ENCODE measurements at regions not wholly inside any gene's neighbourhood (a gene's known extent, or its start where the extent isn't known, plus 50 kb on each side); places are given as distances from the start of the nearest gene placed in this dataset.

DNA sequence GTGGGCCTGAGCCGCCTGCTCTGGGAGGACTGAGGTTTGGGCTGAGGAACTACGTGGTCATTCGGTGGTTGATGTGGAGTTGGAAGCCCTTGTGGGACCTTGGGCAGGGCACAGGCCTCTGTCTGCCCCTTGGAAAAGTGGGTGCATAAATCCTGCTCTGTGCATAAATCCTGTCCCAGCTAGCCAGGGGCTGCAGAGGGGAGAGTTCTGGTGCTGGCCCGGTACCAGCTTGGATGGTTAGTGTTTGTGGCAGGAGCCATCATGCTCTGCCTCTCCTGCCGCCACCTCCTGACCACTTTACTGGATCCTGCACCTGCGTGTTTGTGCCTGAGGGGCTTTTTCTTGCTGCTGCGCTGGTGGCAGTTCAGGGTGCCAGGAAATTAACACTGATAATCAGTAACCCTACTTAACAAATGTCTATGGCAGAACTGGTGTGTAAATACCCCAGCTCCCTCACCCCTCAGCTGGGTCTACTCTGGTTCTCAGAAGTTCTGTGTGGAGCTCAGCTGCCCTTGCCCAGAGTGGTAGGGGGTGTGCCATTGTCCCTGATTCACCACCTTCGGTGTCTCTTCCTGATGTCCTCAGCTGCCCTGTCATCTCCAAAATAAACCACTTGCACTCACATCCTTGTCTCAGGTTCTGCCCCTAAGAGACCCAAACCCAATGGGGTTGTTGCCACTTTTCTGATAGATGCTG is 156.8 kb downstream of the GLI2 start:
- Histone ChIP-seq H3K27ac (no peak overlapping the region), H3K27me3 (no peaks in the 10 kb centered on the region), H3K4me3 (no peak overlapping the region), H3K4me1 (peaks cover 32% of the 10 kb centered on the region), H3K36me3 (peaks cover 3% of the 10 kb centered on the region; the same call in 1 of the 2 replicates), H3K9me3 (replicated peaks) (no peaks in the 10 kb centered on the region)
- no peak for DNase-seq

DNA sequence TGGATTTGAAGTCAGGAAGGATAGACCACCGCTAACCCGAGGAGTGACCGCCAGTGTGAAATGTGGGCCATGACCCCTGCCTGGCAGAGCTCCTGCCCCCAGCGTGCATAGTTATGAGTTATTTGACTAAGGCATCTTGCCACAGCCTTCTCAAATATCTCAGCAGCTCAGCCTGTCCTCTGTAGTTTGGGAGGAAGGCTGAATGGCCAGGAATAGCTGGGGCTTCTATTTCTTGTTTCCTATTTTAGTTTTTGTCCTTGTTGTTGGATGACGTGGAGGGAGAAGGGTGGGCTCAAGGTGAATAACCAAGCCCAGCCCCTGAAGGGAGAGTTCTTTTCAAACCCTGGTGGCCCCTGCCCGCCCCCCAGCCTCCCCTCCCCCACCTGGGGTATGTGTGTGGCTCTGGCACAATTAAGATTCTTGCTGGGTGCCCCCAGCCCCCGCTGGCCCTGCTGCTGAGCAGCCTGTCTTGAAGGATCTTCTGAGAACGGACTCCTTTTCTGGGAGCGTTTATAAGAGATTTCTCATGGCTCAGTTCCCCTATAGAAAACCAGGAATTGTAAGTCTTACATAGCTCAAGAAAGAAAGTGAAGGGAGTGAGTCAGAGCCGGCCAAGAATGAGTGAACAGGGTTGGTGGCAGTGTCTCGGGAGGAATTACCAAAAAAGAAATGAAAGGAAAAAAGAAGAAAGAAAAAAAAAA is 157.4 kb downstream of the GLI2 start:
- Histone ChIP-seq H3K27me3 (no peaks in the 10 kb centered on the region), H3K9me3 (replicated peaks) (no peaks in the 10 kb centered on the region), H3K36me3 (peaks cover 3% of the 10 kb centered on the region; the same call in 1 of the 2 replicates), H3K4me3 (no peak overlapping the region), H3K27ac (no peak overlapping the region), H3K4me1 (peaks cover 25% of the 10 kb centered on the region)
- no peak for DNase-seq

DNA sequence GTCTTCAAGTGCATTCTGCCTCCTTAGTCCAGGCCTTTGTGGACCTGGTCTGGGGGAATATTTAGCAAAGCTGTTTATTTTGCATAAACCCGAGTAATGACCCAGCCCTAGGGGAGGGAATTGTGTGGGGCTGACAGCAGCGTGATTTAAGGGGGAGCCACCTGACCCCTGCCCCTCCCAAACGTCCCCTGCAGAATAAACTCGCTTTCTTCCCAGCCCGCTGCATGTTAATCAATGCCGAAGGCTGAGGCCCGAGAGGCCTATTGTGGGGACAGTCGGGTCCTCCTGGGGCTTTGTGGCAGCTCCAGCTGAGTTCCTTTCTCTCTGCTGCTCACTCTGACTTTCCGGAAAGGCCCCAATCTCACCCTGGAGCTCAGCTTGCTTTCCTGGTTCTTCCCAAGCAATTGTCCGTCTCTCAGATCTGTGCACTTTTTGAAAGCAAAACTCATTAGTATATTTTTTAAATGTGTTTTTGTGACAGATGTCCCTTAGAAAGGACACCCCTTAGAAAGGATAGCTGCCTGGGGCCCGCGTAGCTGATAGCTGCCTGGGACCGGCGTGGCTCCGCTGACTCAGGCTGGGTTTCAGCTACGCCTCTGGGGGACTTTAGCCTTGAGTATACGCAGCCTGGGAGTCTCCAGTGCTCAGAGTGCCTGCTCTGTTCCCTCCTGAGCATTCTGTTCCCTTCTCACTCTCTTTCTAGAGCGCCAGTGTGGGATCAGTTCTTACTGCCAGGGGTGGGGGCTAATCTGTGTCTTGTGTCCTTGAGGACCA is 158.3 kb downstream of the GLI2 start:
- Histone ChIP-seq H3K4me1 (peaks cover 18% of the 10 kb centered on the region), H3K36me3 (peaks cover 3% of the 10 kb centered on the region; the same call in 1 of the 2 replicates), H3K27me3 (no peaks in the 10 kb centered on the region), H3K9me3 (replicated peaks) (no peaks in the 10 kb centered on the region), H3K4me3 (no peak overlapping the region), H3K27ac (no peak overlapping the region)
- peak in 1 of 2 experiments; percentile 60 for DNase-seq

DNA sequence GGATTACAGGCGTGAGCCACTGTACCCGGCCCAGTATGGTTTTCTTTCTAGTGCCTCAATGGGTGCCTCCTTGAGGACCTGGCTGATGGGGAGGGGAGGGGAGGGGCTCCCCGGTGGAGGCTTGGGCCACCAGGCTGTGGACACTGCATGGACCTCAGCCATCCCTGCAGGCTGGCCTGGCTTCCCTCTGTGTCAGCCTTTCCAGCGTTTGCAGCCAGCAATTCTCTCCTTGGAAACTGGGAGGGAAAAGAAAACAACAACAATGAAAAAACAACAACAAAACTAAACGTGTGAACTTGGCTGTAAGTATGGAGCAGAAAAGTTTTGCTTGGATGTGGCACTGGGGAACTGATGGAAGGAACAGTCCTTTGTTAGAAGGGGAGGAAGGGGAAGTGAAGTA is 159.3 kb downstream of the GLI2 start:
- Histone ChIP-seq H3K27ac (no peak overlapping the region), H3K27me3 (no peaks in the 10 kb centered on the region), H3K4me1 (peaks cover 18% of the 10 kb centered on the region), H3K4me3 (no peak overlapping the region), H3K36me3 (no peaks in the 10 kb centered on the region), H3K9me3 (replicated peaks) (no peaks in the 10 kb centered on the region)
- no peak for DNase-seq

DNA sequence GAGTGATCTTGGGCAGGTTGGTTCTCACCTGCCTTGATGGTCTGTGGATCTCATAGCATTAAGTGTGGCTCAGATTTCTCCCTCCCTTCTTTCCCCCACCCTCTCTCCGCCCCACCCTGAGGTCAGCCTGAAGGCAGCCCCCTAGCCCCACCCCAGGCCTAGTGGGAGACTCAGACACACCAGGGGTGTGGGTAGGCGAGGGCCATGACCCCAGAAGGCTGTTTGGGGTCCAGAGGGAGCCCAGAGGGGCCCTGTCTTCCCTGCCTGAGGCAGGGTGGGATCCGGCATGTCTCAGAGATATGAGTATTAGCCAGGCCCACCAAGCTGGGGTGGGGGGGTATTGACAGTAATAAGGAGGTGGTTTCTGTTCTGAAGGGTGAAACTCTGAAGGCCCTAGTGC is 160.5 kb downstream of the GLI2 start:
- Histone ChIP-seq H3K36me3 (no peaks in the 10 kb centered on the region), H3K4me1 (peaks cover 18% of the 10 kb centered on the region), H3K27me3 (no peaks in the 10 kb centered on the region), H3K4me3 (no peak overlapping the region), H3K27ac (no peak overlapping the region), H3K9me3 (replicated peaks) (no peaks in the 10 kb centered on the region)
- DNase-seq: no peak

DNA sequence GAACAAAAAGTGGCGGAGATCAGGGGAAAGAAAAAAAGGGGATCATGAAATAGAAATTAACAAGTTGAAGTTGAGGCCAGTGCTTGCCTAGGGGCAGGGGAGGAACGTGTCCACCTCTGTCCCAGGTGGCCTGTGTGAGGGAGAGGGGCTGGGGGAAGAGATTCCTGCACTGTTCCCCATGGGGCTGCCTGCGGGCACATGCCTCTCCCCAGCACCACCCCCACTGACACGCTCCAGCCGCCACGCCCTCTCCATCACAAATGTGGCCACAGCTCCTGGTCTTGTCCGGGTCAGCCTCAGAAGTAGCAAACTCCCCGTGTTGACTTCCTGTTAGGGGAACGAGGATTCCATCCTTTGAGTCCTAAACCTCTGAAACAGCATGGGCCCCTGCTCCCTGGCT is 161.2 kb downstream of the GLI2 start:
- no peak overlapping the region for H3K4me3 ChIP-seq
- H3K9me3 ChIP-seq (replicated peaks): no peaks in the 10 kb centered on the region
- peaks cover 18% of the 10 kb centered on the region for H3K4me1 ChIP-seq
- no peaks in the 10 kb centered on the region for H3K36me3 ChIP-seq
- H3K27me3 ChIP-seq: no peaks in the 10 kb centered on the region
- no peak overlapping the region for H3K27ac ChIP-seq
- no peak for DNase-seq

DNA sequence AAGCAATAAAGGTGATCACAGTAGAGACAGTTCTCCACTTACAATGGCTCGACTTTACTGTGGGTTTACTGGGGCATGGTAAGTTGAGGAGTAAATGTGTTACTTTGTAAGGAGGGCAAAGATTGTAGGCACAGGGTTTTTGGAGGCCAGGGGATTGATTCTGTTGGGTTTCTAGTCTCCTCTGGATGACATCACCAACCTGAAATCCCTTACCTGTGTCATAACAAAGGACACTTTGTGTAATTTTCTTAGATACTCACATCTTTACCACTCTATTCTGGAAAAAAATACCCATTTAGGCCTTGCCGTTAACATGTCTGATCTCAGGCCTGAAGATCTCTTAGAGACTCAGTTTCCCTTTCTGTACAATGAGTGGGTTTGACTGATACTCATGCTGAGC is 161.7 kb downstream of the GLI2 start:
- Histone ChIP-seq H3K4me1 (peaks cover 17% of the 10 kb centered on the region), H3K4me3 (no peak overlapping the region), H3K9me3 (replicated peaks) (no peaks in the 10 kb centered on the region), H3K27ac (no peak overlapping the region), H3K27me3 (no peaks in the 10 kb centered on the region), H3K36me3 (no peaks in the 10 kb centered on the region)
- DNase-seq: no peak

DNA sequence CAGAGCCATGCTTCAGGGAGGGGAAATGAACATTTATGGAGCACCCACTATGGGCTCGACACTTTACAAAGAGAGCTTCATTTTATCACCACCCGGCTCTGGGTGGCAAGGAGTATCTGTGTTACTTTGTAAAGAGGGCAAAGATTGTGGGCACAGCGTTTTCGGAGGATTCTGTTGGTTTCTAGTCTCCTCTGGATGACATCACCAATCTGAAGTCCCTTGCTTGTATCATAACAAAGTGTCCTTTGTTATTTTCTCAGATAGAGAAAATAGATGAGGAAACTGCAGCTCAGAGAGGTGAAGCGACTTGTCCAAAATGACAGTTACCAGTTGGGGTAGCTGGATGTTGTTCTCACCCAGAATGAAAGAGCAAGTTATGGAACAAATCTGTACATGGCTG is 162.8 kb downstream of the GLI2 start:
- no peak for DNase-seq
- Histone ChIP-seq H3K27ac (no peak overlapping the region), H3K4me3 (no peak overlapping the region), H3K4me1 (peaks cover 8% of the 10 kb centered on the region), H3K27me3 (no peaks in the 10 kb centered on the region), H3K36me3 (no peaks in the 10 kb centered on the region), H3K9me3 (replicated peaks) (no peaks in the 10 kb centered on the region)

DNA sequence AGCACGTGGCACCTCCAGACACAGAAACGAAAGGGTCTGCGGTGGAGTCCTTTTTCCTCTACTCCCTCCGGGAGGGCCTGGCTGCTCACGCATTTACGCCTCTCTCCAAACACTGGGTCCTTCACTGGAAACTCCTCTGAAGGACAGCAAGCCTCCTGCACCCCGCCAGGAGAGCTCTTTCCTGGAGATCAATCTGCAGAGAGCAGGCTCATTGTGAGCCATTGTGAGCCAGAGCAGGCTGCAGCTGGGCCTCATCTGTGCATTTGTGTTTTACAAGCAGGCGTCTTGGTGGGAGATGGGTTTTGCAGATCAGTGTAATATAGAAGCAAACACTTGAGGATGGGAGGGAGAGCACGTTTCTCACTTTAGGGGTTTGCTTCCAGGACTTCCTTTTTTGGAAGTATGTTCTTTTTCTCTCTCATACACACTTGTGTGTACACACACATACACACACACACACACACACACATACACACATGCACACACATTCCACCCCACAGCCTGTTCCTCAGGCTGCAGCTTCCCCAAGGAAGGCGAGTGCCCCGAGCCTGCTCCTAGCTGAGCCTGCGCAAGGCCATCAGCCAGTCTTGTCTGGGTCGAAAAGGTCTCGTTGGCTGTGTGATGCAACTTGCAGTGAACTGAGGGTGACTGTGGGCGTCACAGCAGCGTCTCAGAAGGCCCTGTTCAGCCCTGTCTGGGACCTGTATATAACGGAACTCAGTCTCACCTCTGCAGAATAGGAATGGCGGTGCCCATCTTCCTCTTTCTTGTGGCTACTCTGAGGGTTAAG is 163.5 kb downstream of the GLI2 start:
- no peak overlapping the region for H3K27ac ChIP-seq
- H3K4me1 ChIP-seq: peaks cover under 1% of the 10 kb centered on the region; the same call in 1 of the 2 replicates
- no peaks in the 10 kb centered on the region for H3K36me3 ChIP-seq

DNA sequence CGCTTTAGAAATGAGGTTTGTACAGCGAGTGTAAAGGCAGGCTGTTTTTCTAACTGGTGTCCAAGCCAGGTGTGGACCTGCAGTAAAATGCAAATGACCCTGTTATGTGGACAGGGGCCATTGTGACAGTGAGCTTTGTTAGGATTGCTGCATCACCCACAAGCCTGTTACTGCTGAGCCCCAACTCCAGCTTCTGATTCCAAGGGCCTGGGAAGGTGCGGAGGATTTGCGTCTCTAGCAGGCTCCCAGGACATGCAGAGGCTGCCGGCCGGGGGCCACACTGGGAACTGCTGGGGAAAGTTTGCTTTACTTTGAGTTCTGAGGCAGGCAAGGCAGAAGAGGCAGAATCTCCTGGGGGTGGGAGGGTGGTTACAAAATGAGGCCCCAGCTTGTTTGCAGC is 164.1 kb downstream of the GLI2 start:
- no peaks in the 10 kb centered on the region; the same call in 1 of the 2 replicates for H3K4me1 ChIP-seq
- no peak overlapping the region for H3K27ac ChIP-seq
- H3K9me3 ChIP-seq (replicated peaks): no peaks in the 10 kb centered on the region
- H3K27me3 ChIP-seq: no peaks in the 10 kb centered on the region
- no peak for DNase-seq
- H3K4me3 ChIP-seq: no peak overlapping the region
- no peaks in the 10 kb centered on the region for H3K36me3 ChIP-seq

More for the DNA sequence above, 163.5 kb downstream of the GLI2 start:
- no peaks in the 10 kb centered on the region for H3K27me3 ChIP-seq
- no peak for DNase-seq
- H3K9me3 ChIP-seq (replicated peaks): no peaks in the 10 kb centered on the region
- no peak overlapping the region for H3K4me3 ChIP-seq

DNA sequence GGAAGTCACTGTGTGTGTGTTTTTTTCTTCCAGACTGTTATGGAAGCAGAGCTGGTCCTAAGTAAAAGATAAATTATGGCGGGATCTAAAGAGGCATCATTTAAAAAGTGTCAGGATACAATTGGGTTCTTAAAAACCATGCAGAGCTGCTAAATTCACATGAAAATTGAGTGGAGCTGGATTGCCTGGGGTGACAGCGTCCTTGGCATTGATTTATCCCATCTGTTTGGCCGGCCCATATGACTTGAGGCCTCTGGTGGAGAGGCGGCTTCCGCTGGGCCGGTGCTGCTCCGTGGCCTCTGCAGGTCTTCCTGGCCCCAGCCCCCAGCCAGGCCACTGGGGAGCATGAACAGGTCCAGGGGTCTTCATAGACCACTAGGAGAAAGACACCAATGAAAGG is 165.5 kb downstream of the GLI2 start:
- no peak overlapping the region for H3K27ac ChIP-seq
- H3K9me3 ChIP-seq (replicated peaks): no peaks in the 10 kb centered on the region
- no peak overlapping the region for H3K4me3 ChIP-seq
- no peaks in the 10 kb centered on the region for H3K27me3 ChIP-seq
- H3K36me3 ChIP-seq: no peaks in the 10 kb centered on the region
- no peak for DNase-seq
- H3K4me1 ChIP-seq: no peaks in the 10 kb centered on the region; the same call in 1 of the 2 replicates

DNA sequence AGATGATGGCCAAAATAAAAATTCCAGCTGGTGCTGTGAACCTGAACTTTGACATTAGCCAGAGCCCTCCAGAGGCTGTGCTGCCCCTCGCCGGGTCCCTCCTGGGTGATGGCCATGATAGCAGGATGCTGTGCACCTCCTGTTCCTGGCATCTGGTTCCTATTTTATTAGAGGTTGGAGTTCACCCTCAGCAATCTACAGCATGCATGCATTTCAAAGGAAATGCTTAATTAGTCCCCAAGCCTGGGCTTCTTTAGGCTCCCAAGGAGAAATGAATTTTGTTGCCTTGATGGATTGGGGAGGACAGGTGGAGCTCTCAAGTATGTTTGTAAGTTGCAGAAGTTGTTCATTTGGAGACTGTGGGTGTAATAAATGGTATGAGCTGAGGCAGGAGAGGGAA is 166.9 kb downstream of the GLI2 start:
- H3K4me3 ChIP-seq: no peak overlapping the region
- no peaks in the 10 kb centered on the region for H3K9me3 ChIP-seq (replicated peaks)
- no peak overlapping the region for H3K27ac ChIP-seq
- no peaks in the 10 kb centered on the region for H3K27me3 ChIP-seq
- no peak for DNase-seq
- H3K36me3 ChIP-seq: no peaks in the 10 kb centered on the region
- H3K4me1 ChIP-seq: no peaks in the 10 kb centered on the region; the same call in 1 of the 2 replicates

DNA sequence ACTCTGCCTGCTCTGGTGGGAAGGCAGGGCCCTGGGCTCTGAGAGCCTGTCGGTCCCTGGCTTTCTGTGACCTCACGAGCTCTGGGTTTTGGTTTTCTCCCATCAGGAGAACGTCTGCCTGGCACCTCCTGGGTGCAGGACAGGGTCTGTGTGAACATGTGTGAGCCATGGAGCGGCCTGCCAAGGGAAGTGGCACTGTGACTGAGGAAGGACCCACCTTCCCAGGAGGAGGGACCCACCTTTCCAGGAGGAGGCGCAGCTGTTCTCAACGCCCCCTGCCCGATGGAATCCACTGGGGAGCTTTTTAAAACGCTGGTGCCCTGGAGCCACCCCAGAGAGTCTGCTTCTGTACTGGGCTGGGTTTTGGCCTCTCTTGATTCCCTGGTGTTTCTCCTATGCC is 168.7 kb downstream of the GLI2 start:
- H3K9me3 ChIP-seq (replicated peaks): no peaks in the 10 kb centered on the region
- H3K4me1 ChIP-seq: peaks cover 6% of the 10 kb centered on the region; the same call in 1 of the 2 replicates
- no peaks in the 10 kb centered on the region for H3K36me3 ChIP-seq
- H3K27ac ChIP-seq: no peak overlapping the region
- DNase-seq: no peak
- H3K27me3 ChIP-seq: no peaks in the 10 kb centered on the region
- H3K4me3 ChIP-seq: no peak overlapping the region

DNA sequence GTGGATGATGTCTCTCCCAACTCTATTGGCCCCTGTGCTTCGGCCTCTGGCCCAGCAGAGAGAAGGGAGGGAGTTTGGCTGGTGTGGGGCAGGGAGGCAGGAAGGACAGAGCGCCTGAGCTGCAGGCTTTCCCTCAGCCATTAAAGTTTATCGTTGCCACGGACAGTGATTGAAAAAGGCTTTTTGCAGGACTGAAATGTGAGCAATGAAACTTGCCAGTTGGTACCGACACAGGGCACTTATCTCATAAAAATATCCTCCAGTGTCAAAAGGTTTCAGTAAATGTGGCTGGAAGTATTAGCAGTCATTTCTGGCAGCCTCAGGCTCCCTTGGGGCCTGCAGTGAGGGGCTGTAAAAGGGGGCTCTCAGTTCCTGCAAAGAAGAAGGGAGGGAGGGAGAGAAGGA is 169.2 kb downstream of the GLI2 start:
- H3K4me1 ChIP-seq: peaks cover 6% of the 10 kb centered on the region; the same call in 1 of the 2 replicates
- no peak for DNase-seq
- H3K4me3 ChIP-seq: no peak overlapping the region
- H3K36me3 ChIP-seq: no peaks in the 10 kb centered on the region
- H3K9me3 ChIP-seq (replicated peaks): no peaks in the 10 kb centered on the region
- H3K27ac ChIP-seq: no peak overlapping the region
- no peaks in the 10 kb centered on the region for H3K27me3 ChIP-seq

Data from SJCRH30 (cell line).